COR-L47 (cell line): ENCODE measurements at regions not wholly inside any gene's neighbourhood (a gene's known extent, or its start where the extent isn't known, plus 50 kb on each side); places are given as distances from the start of the nearest gene placed in this dataset.
A peak's percentile ranks its signal among the peaks of the same experiment; 100 is the strongest.

Experiments
- DNase-seq: peaks from one replicate; lab custom pipeline; 2025; lab: John Stamatoyannopoulos, UW

DNA sequence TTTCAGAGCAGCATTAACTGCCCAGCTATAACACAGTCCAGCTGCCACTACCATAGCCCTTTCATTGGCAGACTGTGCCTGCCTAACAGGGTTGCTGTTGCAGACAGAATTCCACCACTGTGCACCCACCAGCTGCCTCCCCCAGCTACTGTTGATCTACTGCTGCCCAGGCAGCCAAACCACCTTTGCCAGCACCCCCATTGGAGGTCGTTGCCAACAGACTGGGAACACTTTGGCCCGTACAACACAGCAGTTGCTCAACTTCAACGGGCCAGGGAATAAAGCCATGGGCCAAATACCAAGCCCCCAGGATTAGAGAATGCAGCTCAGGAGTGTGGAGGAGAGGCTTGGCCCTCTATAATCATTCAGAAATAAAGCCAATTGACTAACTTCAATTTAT is 473.6 kb downstream of the CDH11 start:
- no peak for DNase-seq

- no peak for DNase-seq
Observed at GRCh38 chr16:64641343-64641742, 480.5 kb downstream of the CDH11 start.

DNA sequence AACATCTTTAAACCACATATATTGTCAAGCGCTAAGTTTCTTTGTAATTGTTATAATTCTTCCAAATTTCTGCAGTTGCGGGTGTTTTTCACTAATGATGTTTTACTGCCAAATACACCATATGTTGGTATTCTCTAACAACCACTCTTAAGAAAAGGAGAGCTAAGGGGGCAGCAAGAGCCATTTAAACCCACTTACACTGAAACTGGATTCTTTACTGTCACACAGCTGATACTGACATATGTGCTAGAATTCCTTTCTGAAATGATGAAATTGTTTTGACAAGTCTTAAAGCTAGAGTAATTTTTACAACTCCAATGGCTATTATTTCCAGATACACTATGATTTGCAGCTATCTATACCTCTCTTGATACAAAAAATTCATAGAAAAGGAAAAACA is 483.1 kb downstream of the CDH11 start:
- no peak for DNase-seq

GRCh38 chr16:64629622-64630021 is 492.2 kb downstream of the CDH11 start:
- no peak for DNase-seq

GRCh38 chr16:64627781-64628180 is 494.1 kb downstream of the CDH11 start:
- DNase-seq = no peak

GRCh38 chr16:64627288-64627687 is 494.6 kb downstream of the CDH11 start:
- no peak for DNase-seq

DNA sequence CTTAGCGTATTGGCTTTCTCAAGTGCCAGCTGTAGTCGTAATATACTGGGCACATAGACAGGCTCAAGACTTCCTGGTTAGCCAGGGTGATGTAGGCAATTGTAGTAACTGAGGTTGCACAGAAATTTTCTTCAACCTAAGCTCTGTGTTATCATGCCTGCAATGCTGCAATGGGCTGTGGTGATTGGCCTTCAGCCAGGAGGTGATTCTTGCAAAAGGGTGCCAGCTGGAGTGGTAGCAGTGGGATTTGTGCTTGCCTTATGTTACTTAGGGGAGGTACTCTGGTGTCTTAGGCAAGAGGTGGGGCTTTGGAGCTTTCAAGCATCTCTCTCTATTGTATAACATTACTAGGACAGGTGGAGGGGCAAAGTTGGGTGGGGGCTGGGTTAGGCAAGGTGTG is 495.1 kb downstream of the CDH11 start:
- DNase-seq = no peak

GRCh38 chr16:64621616-64622015 is 500.2 kb downstream of the CDH11 start:
- DNase-seq = no peak

GRCh38 chr16:64617836-64618476 is 503.9 kb downstream of the CDH11 start:
- DNase-seq = no peak

DNA sequence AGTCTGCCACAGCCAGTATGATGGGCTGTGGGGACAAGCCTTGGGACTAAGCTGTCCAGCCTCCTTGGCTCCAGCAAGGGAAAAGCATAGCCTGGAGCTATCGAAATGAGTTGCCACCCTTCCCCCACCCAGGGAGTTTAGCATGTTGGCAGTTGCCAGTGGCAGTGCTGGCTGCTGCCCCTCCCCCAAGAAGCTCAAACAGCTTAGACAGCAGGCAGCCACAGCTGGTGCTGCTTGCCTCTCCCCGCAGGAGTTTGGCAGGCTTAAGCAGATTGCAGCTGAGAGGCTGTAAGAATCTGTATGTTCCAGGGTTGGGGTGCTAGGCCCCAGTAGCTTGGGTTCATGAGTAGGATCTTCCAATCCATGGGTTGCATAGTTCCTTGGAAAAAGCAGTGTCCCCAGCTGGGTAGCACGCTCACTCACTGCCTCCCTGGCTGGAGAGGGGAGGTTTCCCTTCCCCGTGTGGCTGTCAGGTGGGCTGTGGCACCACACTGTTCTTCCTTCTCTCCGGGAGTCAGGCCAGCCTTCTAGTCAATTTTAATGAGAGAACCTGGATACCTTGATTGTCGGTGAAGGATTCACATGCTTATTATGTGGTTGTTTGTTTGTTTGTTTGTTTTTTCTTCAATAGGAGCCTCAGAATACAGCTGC is 506.1 kb downstream of the CDH11 start:
- peak; percentile 68 for DNase-seq

GRCh38 chr16:64596196-64596595 is 525.7 kb downstream of the CDH11 start:
- no peak for DNase-seq

GRCh38 chr16:64590513-64590912 is 531.4 kb downstream of the CDH11 start:
- DNase-seq = no peak

- no peak for DNase-seq
Observed at GRCh38 chr16:64589836-64590235, 532.0 kb downstream of the CDH11 start.

DNA sequence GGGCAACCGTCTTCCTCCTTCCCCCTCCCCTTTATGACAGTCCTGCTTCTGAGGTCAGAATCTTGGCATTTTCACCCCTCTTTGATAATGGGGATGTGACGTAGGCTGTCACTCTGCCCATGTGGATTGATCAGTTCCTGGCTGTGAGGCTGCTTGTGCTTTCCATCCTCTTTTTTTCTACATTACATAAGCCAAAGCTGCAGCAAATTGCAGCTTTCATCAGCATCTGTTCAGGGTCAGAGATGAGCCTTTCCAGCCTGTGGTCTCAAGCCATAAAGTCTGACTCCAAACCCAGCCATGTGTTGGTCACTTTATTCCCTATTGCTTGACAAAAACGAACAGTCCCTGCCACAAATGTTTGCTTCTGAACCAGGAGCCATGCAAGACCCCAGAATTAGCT is 535.1 kb downstream of the CDH11 start:
- no peak for DNase-seq

- no peak for DNase-seq
Observed at GRCh38 chr16:64585367-64585766, 536.5 kb downstream of the CDH11 start.

DNA sequence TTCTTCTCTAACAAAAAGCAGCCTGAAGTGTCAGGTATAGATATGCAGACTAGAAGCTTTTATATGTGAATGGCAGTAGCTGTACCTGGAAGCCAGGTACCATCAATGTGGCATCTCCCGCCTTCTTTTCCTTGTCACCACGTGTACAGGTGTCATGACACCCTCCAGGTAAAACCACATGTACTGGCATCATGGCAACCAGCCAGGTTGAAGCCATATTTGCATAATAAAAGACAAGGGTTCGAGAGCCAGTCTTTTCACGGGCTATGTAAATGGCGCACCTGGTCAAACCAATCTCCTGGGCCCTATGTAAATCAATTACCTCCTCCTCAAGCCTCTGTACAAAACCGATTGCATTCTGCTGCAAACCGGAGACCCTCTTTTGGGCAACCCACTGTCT is 541.3 kb downstream of the CDH11 start:
- no peak for DNase-seq

GRCh38 chr16:64579712-64580111 is 542.2 kb downstream of the CDH11 start:
- DNase-seq = no peak

DNA sequence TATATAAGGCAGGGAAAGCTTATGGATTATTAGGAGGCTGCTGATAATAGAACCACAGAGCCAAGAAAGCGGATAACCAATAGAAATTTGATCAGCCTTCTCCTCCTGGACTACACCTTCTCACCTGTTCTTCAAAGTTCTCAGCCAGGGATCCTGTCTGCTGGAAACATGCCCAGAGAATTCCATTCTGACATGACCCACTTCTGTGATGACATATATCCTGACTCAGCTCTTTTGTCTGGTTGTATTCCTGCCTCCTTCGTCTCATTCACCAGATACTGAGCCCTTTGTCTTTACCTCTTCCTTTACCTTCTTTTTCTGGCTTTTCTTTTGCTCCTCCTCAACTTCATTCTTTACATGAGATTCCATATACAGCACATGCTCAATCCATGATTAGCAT is 576.1 kb downstream of the CDH11 start:
- DNase-seq = no peak

DNA sequence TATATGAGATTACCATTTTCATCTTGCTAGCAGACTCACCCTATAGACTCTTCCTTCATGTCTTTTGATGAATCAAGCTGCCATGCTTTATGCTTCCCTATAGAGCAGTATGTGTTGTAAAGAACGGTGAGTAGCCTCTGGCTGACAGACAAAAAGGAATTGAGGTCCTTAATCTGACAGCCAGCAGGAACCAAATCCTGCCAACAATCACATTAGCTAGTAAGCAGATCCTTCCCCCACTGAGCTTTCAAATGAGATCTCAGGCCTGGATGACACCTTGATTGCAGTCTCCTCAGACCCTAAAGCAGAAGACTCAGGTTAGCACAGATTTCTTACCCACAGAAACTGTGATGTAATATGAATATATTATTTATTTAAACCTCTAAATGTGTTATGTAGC is 577.0 kb downstream of the CDH11 start:
- DNase-seq = no peak

GRCh38 chr16:64543441-64543840 is 578.4 kb downstream of the CDH11 start:
- no peak for DNase-seq

DNA sequence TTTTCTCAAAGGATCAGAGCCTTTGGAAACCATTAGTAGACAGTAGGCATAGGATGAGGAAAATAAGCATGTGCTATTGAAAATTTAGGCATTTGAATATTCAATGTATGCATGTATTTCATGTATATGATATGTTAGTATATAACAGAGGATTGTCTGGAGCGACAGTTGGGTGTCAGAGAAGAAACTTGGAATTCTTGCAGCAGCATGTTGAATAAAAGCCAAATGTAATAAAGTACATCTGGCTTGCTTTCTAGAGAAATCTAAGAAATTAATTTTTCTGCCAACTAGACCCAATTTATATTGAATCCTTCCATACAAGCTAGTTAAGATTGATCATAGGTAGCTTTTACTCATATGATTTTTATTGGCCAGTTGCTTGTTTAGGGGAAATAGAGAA is 578.8 kb downstream of the CDH11 start:
- DNase-seq = no peak

GRCh38 chr16:64542152-64542551 is 579.7 kb downstream of the CDH11 start:
- no peak for DNase-seq

GRCh38 chr16:64541621-64542020 is 580.2 kb downstream of the CDH11 start:
- no peak for DNase-seq

- no peak for DNase-seq
Observed at GRCh38 chr16:64540434-64540833, 581.4 kb downstream of the CDH11 start.
